ENCODE measurements at regions not wholly inside any gene's neighbourhood (a gene's known extent, or its start where the extent isn't known, plus 50 kb on each side); places are given as distances from the start of the nearest gene placed in this dataset.

DNA sequence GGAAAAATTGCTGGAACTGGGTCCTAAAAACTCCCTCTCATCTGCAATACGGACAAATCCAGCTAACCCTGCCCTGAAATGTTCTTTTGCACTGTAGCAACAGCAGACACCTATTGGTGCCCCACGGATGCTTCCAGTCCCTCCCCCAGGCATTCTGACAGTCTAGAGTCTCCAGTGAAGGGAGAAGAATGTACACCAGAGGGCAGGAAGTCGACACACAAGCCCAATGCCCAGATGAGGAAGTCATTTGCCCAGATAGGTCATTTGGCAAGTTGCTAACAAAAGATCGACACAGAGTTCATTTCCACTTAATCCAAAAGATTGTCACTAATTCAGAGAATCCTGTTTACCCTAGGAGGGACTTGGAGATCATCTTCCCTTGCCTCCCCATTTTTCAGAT lies 293.0 kb upstream of the PRDM1 start:
- no peak for TF ChIP-seq EZH2 (IDR thresholded peaks at IDR 0.05; ENCODE audit: low read depth)
- TF ChIP-seq, protein P1, sequence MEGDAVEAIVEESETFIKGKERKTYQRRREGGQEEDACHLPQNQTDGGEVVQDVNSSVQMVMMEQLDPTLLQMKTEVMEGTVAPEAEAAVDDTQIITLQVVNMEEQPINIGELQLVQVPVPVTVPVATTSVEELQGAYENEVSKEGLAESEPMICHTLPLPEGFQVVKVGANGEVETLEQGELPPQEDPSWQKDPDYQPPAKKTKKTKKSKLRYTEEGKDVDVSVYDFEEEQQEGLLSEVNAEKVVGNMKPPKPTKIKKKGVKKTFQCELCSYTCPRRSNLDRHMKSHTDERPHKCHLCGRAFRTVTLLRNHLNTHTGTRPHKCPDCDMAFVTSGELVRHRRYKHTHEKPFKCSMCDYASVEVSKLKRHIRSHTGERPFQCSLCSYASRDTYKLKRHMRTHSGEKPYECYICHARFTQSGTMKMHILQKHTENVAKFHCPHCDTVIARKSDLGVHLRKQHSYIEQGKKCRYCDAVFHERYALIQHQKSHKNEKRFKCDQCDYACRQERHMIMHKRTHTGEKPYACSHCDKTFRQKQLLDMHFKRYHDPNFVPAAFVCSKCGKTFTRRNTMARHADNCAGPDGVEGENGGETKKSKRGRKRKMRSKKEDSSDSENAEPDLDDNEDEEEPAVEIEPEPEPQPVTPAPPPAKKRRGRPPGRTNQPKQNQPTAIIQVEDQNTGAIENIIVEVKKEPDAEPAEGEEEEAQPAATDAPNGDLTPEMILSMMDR (conservative IDR thresholded peaks at IDR 0.05): no peak

Data from PC-9 (cell line).